CD4-positive, alpha-beta T cell treated with Interleukin-21 for 1 hour (primary cell): ENCODE measurements at regions not wholly inside any gene's neighbourhood (a gene's known extent, or its start where the extent isn't known, plus 50 kb on each side); places are given as distances from the start of the nearest gene placed in this dataset.
"Not testable (repeated sequence)": the region's sequence is repeated elsewhere in the genome, so short reads cannot be mapped to it uniquely, and the experiment has no call there.

Source experiments
- DNase-seq: peaks from one replicate; pipeline ENCODE4 v3.0.0-alpha.2; 2020

GRCh38 chr14:106044949-106045596 is 518.7 kb downstream of the TMEM121 start:
- peak; percentile 82 for DNase-seq

DNA sequence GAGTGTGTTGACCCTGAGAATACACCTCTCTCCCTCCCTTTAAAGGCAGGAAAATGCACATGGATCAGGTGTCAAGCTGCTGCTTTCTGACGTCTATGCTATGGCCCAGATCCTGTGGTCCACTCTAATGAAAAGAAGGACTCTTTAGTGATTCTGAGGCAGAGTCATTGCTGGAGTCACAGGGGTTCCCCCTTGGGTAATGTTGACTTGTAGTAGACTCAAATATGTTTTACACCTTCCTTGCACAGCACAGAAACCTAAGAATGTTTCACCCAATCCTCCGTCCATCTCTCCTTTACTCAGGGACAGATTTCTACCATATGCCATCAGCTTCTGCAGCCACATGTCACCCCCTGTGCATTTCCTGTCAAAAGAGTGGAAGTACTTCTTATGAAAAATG is 525.4 kb downstream of the TMEM121 start:
- DNase-seq: no peak

DNA sequence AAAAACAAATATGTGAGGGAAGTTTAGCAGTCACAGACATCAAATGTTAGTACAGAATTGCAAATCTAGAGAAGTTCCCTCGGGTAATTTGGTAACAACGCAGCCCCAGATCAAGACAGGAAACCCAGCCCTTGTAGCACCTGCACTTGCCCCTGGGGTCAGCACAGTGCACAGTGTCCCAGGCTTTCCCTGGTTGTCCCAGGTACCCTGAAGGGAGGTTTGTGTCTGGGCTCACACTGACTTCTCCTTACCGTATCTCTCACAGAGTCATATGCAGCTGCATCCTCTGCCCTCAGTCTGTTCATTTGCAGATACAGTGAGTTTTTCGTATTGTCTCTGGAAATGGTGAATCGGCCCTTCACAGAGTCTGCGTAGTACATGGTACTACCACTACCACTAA is 528.9 kb downstream of the TMEM121 start:
- no peak for DNase-seq

- DNase-seq: no peak
These were observed 532.0 kb downstream of the TMEM121 start for GRCh38 chr14:106058342-106058741.

DNA sequence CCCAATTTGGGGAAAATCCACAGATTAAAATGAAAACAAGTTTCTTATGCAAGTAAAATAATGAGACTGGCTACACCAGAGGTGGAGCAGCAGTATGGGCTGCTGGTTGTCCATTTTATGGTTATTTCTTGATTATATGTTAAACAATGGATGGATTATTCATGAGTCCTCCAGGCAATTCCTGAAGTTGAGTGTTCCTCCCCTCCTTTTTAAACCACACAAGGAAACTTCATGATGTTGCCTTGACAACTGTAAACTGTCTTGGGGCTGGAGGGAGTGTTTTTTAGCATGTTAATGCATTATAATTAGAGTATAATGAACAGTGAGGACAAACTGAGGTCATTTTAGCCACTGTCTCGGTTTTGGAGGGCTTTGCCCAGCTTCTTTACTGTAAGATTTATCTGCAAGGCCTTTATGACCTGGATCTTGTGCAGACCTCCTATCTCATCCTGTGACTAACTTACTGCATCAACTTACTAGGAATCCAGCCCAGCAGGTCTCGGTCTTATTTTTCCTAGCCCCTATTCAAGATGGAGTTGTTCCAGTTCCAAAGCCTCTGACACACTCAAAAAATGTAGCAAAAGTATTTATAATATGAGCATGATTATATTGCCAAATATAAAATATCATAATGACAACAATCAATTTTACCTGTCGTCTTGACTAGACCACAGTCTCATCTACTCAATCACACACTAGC is 534.0 kb downstream of the TMEM121 start:
- DNase-seq: no peak

- peak; percentile 86 for DNase-seq
These were observed 535.6 kb downstream of the TMEM121 start for GRCh38 chr14:106061877-106062500.

DNA sequence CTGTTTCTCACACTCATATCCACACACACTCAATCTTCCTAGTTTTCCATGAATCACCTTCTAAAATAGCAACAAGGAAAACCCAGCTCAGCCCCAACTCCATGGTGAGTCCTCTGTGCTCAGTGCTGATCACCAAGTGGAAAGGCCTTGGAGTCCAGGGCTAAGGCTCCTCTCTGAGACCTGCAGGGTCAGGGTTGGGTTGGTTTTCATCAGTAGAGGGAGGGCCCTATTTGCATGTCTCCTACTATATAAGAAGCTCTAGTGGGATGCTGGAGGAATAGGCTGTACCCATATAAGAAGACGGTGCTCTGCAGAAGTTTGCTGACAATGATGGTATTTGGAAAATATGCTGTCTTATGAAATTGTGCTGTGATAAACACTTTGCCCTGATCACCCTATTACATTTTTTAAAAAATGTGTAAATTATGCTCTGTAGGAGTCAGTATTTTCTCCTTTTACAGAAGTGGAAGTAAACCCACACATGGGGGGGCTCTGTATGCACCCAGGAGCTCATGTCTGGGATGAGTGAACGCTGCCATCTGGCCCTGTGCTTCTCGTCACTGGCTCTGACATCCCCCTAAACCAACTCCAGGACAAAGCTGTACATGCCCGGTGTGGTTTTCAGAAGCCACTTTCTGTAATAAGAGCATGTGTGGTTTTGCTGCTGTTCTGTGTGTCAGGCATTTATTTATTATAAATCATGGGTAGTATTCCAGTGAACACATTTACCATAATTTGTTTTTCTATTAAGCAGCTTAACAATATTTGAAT is 536.3 kb downstream of the TMEM121 start:
- DNase-seq: no peak

GRCh38 chr14:106067935-106068334 is 541.6 kb downstream of the TMEM121 start:
- no peak for DNase-seq

DNA sequence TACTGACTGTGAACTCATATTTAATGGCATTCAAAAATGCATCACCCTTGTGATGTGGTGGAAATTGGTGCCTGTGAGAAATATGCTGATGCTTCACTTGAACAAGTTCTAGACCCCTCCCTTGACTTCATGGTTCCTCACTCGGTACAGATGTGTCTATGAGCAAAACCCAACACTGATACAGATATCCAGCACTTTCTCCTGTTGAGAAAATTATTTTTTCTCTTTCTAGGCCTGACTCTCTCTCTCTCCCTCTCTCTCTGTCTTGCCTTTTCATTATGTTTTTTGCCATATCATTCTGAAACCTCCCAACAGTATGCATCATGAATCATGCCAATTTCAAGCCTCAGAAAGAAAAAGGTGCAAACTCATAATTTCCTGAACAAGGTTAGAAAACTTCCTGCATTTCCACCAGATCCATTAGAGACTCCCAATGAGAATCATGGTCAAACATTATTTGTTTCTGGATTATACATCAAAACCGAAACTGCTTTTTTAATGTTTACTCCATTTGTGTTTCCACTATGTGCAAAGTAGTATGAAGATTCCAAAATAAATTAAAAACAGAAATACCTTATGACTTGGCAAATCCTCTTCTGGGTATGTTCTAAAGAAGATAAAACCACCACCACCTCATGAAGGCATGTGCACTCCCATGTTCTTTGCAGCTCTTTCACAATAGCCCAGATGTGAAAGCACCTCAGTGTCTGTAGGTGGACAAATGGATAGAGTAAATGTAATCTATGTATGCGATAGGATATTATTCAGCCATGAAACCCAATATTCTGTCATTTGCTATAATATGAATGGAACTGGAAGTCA is 543.6 kb downstream of the TMEM121 start:
- DNase-seq: no peak

- no peak for DNase-seq
These were observed 554.5 kb downstream of the TMEM121 start for GRCh38 chr14:106080922-106081321.

- DNase-seq: not testable (repeated sequence)
These were observed 555.3 kb downstream of the TMEM121 start for GRCh38 chr14:106081721-106082120.

- no peak for DNase-seq
These were observed 556.7 kb downstream of the TMEM121 start for GRCh38 chr14:106083082-106083481.

- no peak for DNase-seq
These were observed 561.5 kb downstream of the TMEM121 start for GRCh38 chr14:106087837-106088236.

- not testable (repeated sequence) for DNase-seq
These were observed 562.5 kb downstream of the TMEM121 start for GRCh38 chr14:106088860-106089259.

- peak; percentile 51 for DNase-seq
These were observed 568.3 kb downstream of the TMEM121 start for GRCh38 chr14:106094654-106095189.

DNA sequence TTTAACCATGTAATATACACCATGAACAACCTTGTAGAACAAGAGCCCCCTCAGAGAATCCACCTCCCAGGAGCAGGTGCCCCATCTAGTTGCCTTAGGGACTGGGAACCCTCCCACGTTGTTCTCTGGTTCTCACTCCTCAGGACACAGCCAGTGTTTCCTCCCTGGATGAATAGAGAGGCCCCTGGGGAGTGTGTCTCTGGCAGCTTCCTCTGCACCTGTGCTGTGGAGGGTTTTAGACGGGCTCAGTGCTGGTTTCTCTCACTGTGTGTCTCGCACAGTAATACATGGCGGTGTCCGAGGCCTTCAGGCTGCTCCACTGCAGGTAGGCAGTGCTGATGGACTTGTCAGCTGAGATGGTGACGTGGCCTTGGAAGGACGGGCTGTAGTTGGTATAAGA is 581.3 kb downstream of the TMEM121 start:
- no peak for DNase-seq

DNA sequence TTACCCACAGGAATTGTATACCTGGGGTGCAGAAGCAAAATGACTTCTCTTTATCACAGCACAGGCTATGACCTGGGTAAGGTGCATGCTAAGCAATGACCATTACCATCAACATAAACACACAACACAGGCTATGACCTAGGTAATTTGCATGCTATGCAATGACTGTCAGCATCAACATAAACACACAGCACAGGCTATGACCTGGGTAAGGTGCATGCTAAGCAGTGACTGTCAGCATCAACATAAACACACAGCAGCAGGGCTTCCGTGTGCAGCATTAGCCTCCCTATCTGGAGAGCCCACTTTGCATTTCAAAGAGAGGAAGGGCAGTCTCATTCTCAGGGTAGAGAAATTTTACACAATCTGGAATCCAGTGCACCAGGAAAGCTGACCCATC is 583.0 kb downstream of the TMEM121 start:
- DNase-seq: no peak

DNA sequence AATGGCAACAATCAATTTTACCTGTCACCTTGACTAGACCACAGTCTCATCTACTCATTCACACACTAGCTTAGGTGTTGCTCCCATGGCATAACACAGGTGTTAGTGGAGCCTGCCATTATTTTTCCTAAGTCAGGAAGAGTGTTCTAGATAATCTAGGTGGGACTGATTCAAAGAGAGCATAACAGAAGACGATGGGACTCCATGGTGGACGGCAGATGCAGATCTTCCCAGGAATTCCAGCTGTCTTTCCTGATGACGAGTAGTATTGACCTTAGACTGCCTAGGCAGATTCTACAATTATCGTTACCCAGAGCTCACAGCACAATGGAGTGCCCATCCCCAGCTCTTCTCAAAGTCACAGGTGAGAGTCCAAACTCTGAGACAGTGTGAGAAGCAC is 589.0 kb downstream of the TMEM121 start:
- no peak for DNase-seq

- peak; percentile 19 for DNase-seq
These were observed 590.1 kb downstream of the TMEM121 start for GRCh38 chr14:106116339-106116930.

DNA sequence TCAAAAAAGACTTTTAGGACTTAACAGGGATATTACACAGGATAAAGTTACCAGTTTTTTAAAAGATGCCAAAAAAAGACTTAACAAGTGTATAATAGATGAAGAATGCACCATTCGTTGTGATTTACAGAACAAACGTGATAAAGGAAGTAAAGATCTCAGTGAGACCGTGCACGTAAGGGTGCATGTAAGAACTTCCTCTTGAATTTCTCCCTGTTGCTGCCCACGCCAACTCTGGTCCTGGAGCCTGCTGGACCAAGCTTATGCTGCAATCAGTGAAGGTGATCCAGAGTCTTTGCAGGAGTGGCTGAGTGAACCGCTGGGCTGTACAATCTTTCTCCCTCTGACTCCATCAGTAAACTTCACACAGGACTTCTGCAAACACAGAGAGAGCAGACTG is 593.7 kb downstream of the TMEM121 start:
- DNase-seq: no peak

- DNase-seq: peak; percentile 36
These were observed 602.9 kb downstream of the TMEM121 start for GRCh38 chr14:106129274-106129673.
